CD14-positive monocyte (primary cell): ENCODE measurements at regions not wholly inside any gene's neighbourhood (a gene's known extent, or its start where the extent isn't known, plus 50 kb on each side); places are given as distances from the start of the nearest gene placed in this dataset.

Source experiments
- DNase-seq, 3 donors: peaks; one replicate each; pipeline ENCODE4 v3.0.0-alpha.2; 2011 to 2022
- H2AFZ ChIP-seq: 2 replicates; pipeline ENCODE4 v1.6.0; 2012; ENCODE audit warnings: mild to moderate bottlenecking, low read depth, low read length, inconsistent platforms; ENCODE audit not compliant: insufficient read depth, poor library complexity, severe bottlenecking
- H3K27ac ChIP-seq, 2 donors: 1 replicate in 1 of 2; 2 replicates in 1 of 2; pipeline ENCODE4 v1.5.1; 2012 to 2013; ENCODE audit warnings: low read length in 2 of 2, control low read depth in 1 of 2, inconsistent platforms in 1 of 2, low read depth in 1 of 2, mild to moderate bottlenecking in 1 of 2
- H3K27me3 ChIP-seq, 2 donors: one replicate each; pipeline versions ENCODE4 v1.6.0 to v1.6.1; 2011 to 2013; ENCODE audit warnings: low read length in 2 of 2; ENCODE audit not compliant: control insufficient read depth in 2 of 2, insufficient read depth in 2 of 2
- H3K36me3 ChIP-seq, 2 donors: replicated peaks in 1 of 2; 1 replicate in 1 of 2; 2 replicates in 1 of 2; pipeline versions ENCODE4 v1.5.1 to v1.6.1; 2012 to 2013; ENCODE audit warnings: low read length in 2 of 2, control low read depth in 1 of 2, inconsistent platforms in 1 of 2, mild to moderate bottlenecking in 1 of 2; ENCODE audit not compliant: insufficient read depth in 2 of 2, control insufficient read depth in 1 of 2
- H3K4me1 ChIP-seq, 2 donors: 1 replicate in 1 of 2; 2 replicates in 1 of 2; pipeline versions ENCODE4 v1.5.1 to v1.6.1; 2012 to 2013; ENCODE audit warnings: low read length in 2 of 2, control low read depth in 1 of 2, inconsistent platforms in 1 of 2, mild to moderate bottlenecking in 1 of 2, moderate library complexity in 1 of 2; ENCODE audit not compliant: insufficient read depth in 2 of 2, control insufficient read depth in 1 of 2
- H3K4me2 ChIP-seq: replicated peaks from 2 replicates; pipeline ENCODE3; 2012; ENCODE audit warnings: low read length, moderate library complexity, mild to moderate bottlenecking; ENCODE audit not compliant: poor library complexity, severe bottlenecking; ENCODE audit errors: extremely low read depth
- H3K4me3 ChIP-seq, 3 experiments: fragments of 200-600 bp in 1 of 3; sonication (generic) in 1 of 3; replicated peaks in 1 of 3; 1 replicate in 2 of 3; 2 replicates in 1 of 3; pipeline ENCODE4 v1.5.1; 2011 to 2013; ENCODE audit warnings: low read length in 3 of 3, mild to moderate bottlenecking in 3 of 3, control low read depth in 2 of 3, low read depth in 2 of 3, inconsistent platforms in 1 of 3, moderate library complexity in 1 of 3
- H3K79me2 ChIP-seq: 2 replicates; pipeline ENCODE4 v1.6.0; 2012; ENCODE audit warnings: mild to moderate bottlenecking, control low read depth, inconsistent platforms, low read length, moderate library complexity; ENCODE audit not compliant: insufficient read depth
- H3K9ac ChIP-seq: 2 replicates; pipeline ENCODE4 v1.6.0; 2017; ENCODE audit warnings: low read length, mild to moderate bottlenecking; ENCODE audit not compliant: insufficient read depth, poor library complexity, severe bottlenecking
- H3K9me3 ChIP-seq, 2 donors: replicated peaks in 1 of 2; 1 replicate in 1 of 2; 2 replicates in 1 of 2; pipeline versions ENCODE4 v1.5.1 to v1.6.1; 2012 to 2013; ENCODE audit warnings: low read length in 2 of 2, control low read depth in 1 of 2; ENCODE audit not compliant: control insufficient read depth in 1 of 2, insufficient read depth in 1 of 2
- H4K20me1 ChIP-seq: 2 replicates; pipeline ENCODE4 v1.6.0; 2012; ENCODE audit warnings: mild to moderate bottlenecking, low read length, control low read depth, moderate library complexity; ENCODE audit not compliant: insufficient read depth
- H3K27ac Mint-ChIP-seq, 7 donors: one replicate each; pipeline ENCODE4 v1.8.0; 2020; ENCODE audit warnings: mild to moderate bottlenecking in 7 of 7, mixed read lengths in 7 of 7, moderate library complexity in 6 of 7, inconsistent platforms in 2 of 7
- H3K27me3 Mint-ChIP-seq, 3 donors: one replicate each; pipeline ENCODE4 v1.8.0; 2021 to 2022; ENCODE audit warnings: low read depth in 3 of 3, mild to moderate bottlenecking in 3 of 3, mixed read lengths in 3 of 3, moderate library complexity in 3 of 3, inconsistent platforms in 1 of 3
- H3K36me3 Mint-ChIP-seq, 2 donors: one replicate each; pipeline ENCODE4 v1.8.0; 2020; ENCODE audit warnings: mixed read lengths in 2 of 2, inconsistent platforms in 1 of 2, mild to moderate bottlenecking in 1 of 2
- H3K4me1 Mint-ChIP-seq: one replicate; pipeline ENCODE4 v1.8.0; 2020; ENCODE audit warnings: mild to moderate bottlenecking, mixed read lengths
- H3K4me3 Mint-ChIP-seq, 2 donors: one replicate each; pipeline ENCODE4 v1.8.0; 2020; ENCODE audit warnings: mild to moderate bottlenecking in 2 of 2, mixed read lengths in 2 of 2, moderate library complexity in 1 of 2
- H3K9me3 Mint-ChIP-seq, 7 donors: one replicate each; pipeline ENCODE4 v1.8.0; 2020 to 2022; ENCODE audit warnings: mixed read lengths in 7 of 7, mild to moderate bottlenecking in 6 of 7, moderate library complexity in 6 of 7, inconsistent platforms in 2 of 7
- CTCF ChIP-seq: fragments of 200-600 bp; IDR thresholded peaks from one replicate; pipeline ENCODE4 v1.8.0; 2022; ENCODE audit warnings: antibody characterized with exemption, mild to moderate bottlenecking
- WGBS: methylation state at CpG from one replicate; pipeline ENCODE4 v1.1.5; 2013; ENCODE audit warnings: missing lambda C conversion rate; ENCODE audit not compliant: insufficient coverage; 5-methylcytosine and 5-hydroxymethylcytosine counted together
- intact Hi-C, 2 donors: fragments of 100-400 bp; cut with micrococcal nuclease; formaldehyde crosslinking; loops; one replicate each; pipeline versions ENCODE4 v1.15.0 to v1.15.1; 2023

- Histone ChIP-seq H3K4me1 (no peaks in the 10 kb centered on the region), H3K4me3 (no peak overlapping the region), H3K9me3 (peaks cover 0 to 11% of the 10 kb centered on the region in 2 donors), H3K36me3 (no peaks in the 10 kb centered on the region), H3K9ac (no peak overlapping the region), H3K79me2 (no peaks in the 10 kb centered on the region), H2AFZ (no peak overlapping the region), H3K27me3 (no peaks in the 10 kb centered on the region), H3K27ac (no peak overlapping the region), H4K20me1 (no peaks in the 10 kb centered on the region), H3K4me2 (no peak overlapping the region)
- WGBS: 100% methylated on average over 3 of the region's 7 CpGs
- peaks cover 8 to 15% (median 13%) of the 10 kb centered on the region in 7 donors for H3K9me3 Mint-ChIP-seq
- DNase-seq: no peak
- H3K36me3 Mint-ChIP-seq: peaks cover 0 to 3% of the 10 kb centered on the region in 2 donors
- no peak overlapping the region for H3K4me3 Mint-ChIP-seq
- H3K4me1 Mint-ChIP-seq: no peaks in the 10 kb centered on the region
- H3K27me3 Mint-ChIP-seq: peaks cover 1% of the 10 kb centered on the region in 3 donors
- no peak for TF ChIP-seq CTCF
- no peak overlapping the region for H3K27ac Mint-ChIP-seq
- intact Hi-C loops: loop anchor here in 1 of 2 donors (5.0 kb wide), 1 partner anchor 48 kb away; no protein-coding TSS in a partner anchor
Measured at GRCh38 chr21:34004013-34004938, 69.1 kb upstream of the MRPS6 start.

GRCh38 chr21:34003428-34003827 is 70.0 kb upstream of the MRPS6 start:
- no peak overlapping the region for H3K4me3 Mint-ChIP-seq

More at GRCh38 chr21:34003428-34003827, 70.0 kb upstream of the MRPS6 start:
- intact Hi-C loops: loop anchor here in 1 of 2 donors (5.0 kb wide), 1 partner anchor 49 kb away; no protein-coding TSS in a partner anchor
- H3K9me3 Mint-ChIP-seq: peaks cover 6 to 11% (median 8%) of the 10 kb centered on the region in 7 donors
- Histone ChIP-seq H3K27me3 (no peaks in the 10 kb centered on the region), H3K27ac (no peak overlapping the region), H4K20me1 (no peaks in the 10 kb centered on the region), H3K4me2 (no peak overlapping the region), H3K79me2 (no peaks in the 10 kb centered on the region), H3K4me3 (no peak overlapping the region), H3K4me1 (no peaks in the 10 kb centered on the region), H3K9me3 (peaks cover 0 to 7% of the 10 kb centered on the region in 2 donors), H2AFZ (no peak overlapping the region), H3K9ac (no peak overlapping the region), H3K36me3 (no peaks in the 10 kb centered on the region)
- no peak overlapping the region for H3K27ac Mint-ChIP-seq
- H3K4me1 Mint-ChIP-seq: no peaks in the 10 kb centered on the region
- no peak for DNase-seq
- H3K36me3 Mint-ChIP-seq: peaks cover 0 to 3% of the 10 kb centered on the region in 2 donors
- no peak for TF ChIP-seq CTCF
- WGBS: no CpG with 5 or more reads among the region's 1 CpG
- peaks cover 1% of the 10 kb centered on the region in 3 donors for H3K27me3 Mint-ChIP-seq
